ENCODE measurements at regions not wholly inside any gene's neighbourhood (a gene's known extent, or its start where the extent isn't known, plus 50 kb on each side); places are given as distances from the start of the nearest gene placed in this dataset.
"Not testable (repeated sequence)": the region's sequence is repeated elsewhere in the genome, so short reads cannot be mapped to it uniquely, and the experiment has no call there.

DNA sequence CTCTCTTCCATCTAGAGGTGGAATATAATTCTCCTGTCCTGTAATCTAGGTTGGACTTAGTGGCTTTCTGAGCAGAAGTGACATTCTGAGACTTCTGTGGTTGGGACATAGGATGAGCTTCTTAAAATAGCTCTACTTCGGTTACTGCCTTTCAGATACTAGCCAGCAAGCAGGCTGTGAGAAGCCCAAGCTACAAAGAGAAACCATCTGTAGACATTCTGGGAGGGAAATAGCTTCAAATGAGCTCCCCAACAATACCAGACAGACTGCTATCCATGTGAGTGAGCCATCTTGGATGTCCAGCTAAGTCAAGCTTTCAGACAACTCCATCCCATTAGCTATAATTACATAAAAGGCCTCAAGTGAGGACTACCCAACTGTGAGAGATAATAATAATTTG lies 568.9 kb downstream of the DMRTA1 start:
- Histone ChIP-seq H3K4me3 (ENCODE audit: low read length) (no peak overlapping the region), H3K4me1 (ENCODE audit: control insufficient read depth, insufficient read depth, low read length) (no peaks in the 10 kb centered on the region), H3K9me3 (ENCODE audit: control insufficient read depth, low read depth, low read length) (no peaks in the 10 kb centered on the region), H3K27me3 (ENCODE audit: control insufficient read depth, insufficient read depth, low read length) (no peaks in the 10 kb centered on the region), H3K36me3 (ENCODE audit: control insufficient read depth, insufficient read depth, low read length) (no peaks in the 10 kb centered on the region), H3K27ac (ENCODE audit: low read length) (no peak overlapping the region)
- no CpG with 5 or more reads among the region's 1 CpG for WGBS (ENCODE audit: insufficient coverage, low lambda C conversion rate)
- no peak for DNase-seq

DNA sequence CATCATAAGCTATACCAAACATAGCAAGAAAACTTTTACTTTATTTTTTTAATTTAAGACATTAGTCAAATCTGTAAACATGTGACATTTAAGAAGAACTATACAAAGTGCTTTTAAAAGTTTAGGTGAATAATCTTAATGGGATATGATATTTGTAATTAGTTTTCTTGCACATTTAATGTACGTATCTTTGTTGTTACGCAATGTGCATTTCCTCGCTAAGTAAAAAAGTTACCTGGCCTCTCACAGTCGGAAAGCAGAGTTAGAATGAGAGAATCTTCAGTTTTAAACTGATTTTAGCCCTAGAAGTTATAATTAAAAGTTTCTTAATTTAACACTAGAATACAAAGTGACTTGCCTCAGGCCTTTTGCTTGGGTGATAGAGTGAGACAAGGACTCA lies 589.8 kb downstream of the DMRTA1 start:
- no peak for DNase-seq
- no peaks in the 10 kb centered on the region for H3K9me3 ChIP-seq (ENCODE audit: control insufficient read depth, low read depth, low read length)
- 88% methylated on average over 4 of the region's 4 CpGs for WGBS (ENCODE audit: insufficient coverage, low lambda C conversion rate)
- no peaks in the 10 kb centered on the region for H3K27me3 ChIP-seq (ENCODE audit: control insufficient read depth, insufficient read depth, low read length)
- no peaks in the 10 kb centered on the region for H3K36me3 ChIP-seq (ENCODE audit: control insufficient read depth, insufficient read depth, low read length)
- H3K27ac ChIP-seq (ENCODE audit: low read length) = no peak overlapping the region
- H3K4me1 ChIP-seq (ENCODE audit: control insufficient read depth, insufficient read depth, low read length) = no peaks in the 10 kb centered on the region
- no peak overlapping the region for H3K4me3 ChIP-seq (ENCODE audit: low read length)

DNA sequence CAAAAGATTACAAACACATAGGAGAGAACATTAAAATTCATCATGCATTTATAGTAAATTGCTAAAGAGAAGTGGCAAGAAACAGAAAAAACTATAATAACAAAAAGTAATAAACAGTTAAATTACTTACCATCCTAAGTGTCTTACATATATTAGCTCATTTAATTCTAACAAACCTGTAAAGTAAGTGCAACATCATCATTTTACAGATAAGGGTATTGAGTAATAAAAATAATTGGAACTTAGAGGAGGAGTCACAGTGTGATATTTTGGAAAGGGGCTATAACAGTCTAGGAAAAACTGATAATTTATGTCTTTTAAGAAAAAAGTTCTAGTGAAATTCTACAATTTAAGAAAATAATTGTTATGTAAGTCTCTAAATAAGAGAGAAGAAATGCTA lies 592.8 kb downstream of the DMRTA1 start:
- H3K4me3 ChIP-seq (ENCODE audit: low read length) = no peak overlapping the region
- H3K4me1 ChIP-seq (ENCODE audit: control insufficient read depth, insufficient read depth, low read length) = no peaks in the 10 kb centered on the region
- H3K9me3 ChIP-seq (ENCODE audit: control insufficient read depth, low read depth, low read length) = no peaks in the 10 kb centered on the region
- no peaks in the 10 kb centered on the region for H3K27me3 ChIP-seq (ENCODE audit: control insufficient read depth, insufficient read depth, low read length)
- no peak for DNase-seq
- H3K36me3 ChIP-seq (ENCODE audit: control insufficient read depth, insufficient read depth, low read length) = no peaks in the 10 kb centered on the region
- no peak overlapping the region for H3K27ac ChIP-seq (ENCODE audit: low read length)

DNA sequence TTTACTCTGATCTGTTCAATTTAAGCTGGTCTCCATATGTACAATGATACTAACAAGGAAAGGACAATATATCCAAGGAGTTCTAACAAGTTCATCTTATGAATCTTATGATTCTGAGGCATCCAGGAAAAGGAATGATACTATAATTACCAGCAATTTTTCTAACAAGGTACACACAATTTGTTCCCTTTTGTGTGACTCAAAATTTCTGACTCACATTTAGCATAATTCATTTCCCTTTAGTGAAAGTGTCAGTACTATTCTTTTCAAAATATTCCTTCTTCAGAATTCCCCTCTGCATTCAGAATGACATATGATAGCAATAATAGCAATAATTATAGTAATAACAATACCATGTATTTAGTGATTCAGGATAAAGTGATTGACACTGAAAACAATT lies 594.8 kb downstream of the DMRTA1 start:
- Histone ChIP-seq H3K4me3 (ENCODE audit: low read length) (no peak overlapping the region), H3K36me3 (ENCODE audit: control insufficient read depth, insufficient read depth, low read length) (no peaks in the 10 kb centered on the region)
- no peak for DNase-seq

DNA sequence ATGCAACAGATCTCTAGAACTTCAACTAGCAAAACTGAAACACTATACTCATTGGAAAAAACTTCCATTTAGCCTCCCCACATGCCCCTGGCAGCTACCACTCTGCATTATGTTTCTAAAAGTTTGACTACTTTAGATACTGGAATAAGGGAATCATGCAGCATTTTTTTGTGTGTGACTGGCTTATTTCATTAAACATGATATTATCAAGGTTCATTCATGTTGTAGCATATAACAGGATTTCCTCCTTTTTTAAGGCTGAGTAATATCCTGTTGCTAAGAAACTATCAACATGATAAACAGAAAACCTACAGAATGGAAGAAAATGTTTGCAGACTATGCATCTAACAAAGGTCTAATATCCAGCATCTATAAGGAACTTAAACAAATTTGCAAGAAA lies 597.9 kb downstream of the DMRTA1 start:
- Histone ChIP-seq H3K9me3 (ENCODE audit: control insufficient read depth, low read depth, low read length) (no peaks in the 10 kb centered on the region), H3K36me3 (ENCODE audit: control insufficient read depth, insufficient read depth, low read length) (no peaks in the 10 kb centered on the region), H3K27ac (ENCODE audit: low read length) (no peak overlapping the region), H3K27me3 (ENCODE audit: control insufficient read depth, insufficient read depth, low read length) (no peaks in the 10 kb centered on the region), H3K4me3 (ENCODE audit: low read length) (no peak overlapping the region), H3K4me1 (ENCODE audit: control insufficient read depth, insufficient read depth, low read length) (no peaks in the 10 kb centered on the region)
- DNase-seq = no peak

More for the DNA sequence above, 594.8 kb downstream of the DMRTA1 start:
- H3K27me3 ChIP-seq (ENCODE audit: control insufficient read depth, insufficient read depth, low read length) = no peaks in the 10 kb centered on the region
- no peaks in the 10 kb centered on the region for H3K4me1 ChIP-seq (ENCODE audit: control insufficient read depth, insufficient read depth, low read length)
- no peak overlapping the region for H3K27ac ChIP-seq (ENCODE audit: low read length)
- H3K9me3 ChIP-seq (ENCODE audit: control insufficient read depth, low read depth, low read length) = no peaks in the 10 kb centered on the region

DNA sequence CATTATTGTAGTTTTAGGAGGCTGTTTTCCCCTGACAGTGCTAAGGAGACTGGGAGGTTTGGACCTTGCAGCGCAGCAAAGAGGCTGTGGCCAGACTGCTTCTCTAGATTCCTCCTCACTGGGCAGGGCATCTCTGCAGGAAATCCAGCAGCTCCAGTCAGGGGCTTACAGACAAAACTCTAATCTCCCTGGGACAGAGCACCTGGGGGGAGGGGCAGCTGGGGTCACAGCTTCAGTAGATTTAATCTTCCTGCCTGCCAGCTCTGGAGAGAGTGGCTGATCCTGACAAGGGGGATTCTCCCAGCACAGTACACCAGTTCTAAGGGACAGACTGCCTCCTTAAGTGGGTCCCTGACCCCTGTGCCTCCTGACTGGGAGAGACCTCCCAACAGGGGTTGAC lies 599.4 kb downstream of the DMRTA1 start:
- H3K36me3 ChIP-seq (ENCODE audit: control insufficient read depth, insufficient read depth, low read length); H3K4me3 ChIP-seq (ENCODE audit: low read length); DNase-seq; H3K9me3 ChIP-seq (ENCODE audit: control insufficient read depth, low read depth, low read length); H3K27me3 ChIP-seq (ENCODE audit: control insufficient read depth, insufficient read depth, low read length); H3K27ac ChIP-seq (ENCODE audit: low read length); H3K4me1 ChIP-seq (ENCODE audit: control insufficient read depth, insufficient read depth, low read length): not testable (repeated sequence)
- WGBS (ENCODE audit: insufficient coverage, low lambda C conversion rate) = no CpG with 5 or more reads among the region's 1 CpG

DNA sequence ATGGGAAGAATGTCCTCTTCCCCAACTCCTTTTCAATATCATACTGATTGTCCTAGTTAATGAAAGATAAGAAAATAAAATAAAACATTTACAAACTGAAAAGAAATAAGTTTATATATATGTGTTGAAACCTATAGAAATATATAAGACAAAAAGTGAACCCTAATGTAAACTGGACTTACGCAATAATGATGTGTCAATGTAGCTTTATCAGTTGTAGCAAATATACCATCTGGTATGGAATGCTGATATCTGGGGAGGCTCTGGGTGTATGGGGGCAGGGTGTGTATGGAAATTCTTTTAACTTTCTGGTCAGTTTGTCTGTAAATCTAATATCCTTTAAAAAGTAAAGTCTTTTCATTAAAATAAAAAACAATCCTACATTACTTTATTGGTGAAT lies 603.9 kb downstream of the DMRTA1 start:
- Histone ChIP-seq H3K4me3 (ENCODE audit: low read length) (no peak overlapping the region), H3K9me3 (ENCODE audit: control insufficient read depth, low read depth, low read length) (no peaks in the 10 kb centered on the region), H3K36me3 (ENCODE audit: control insufficient read depth, insufficient read depth, low read length) (no peaks in the 10 kb centered on the region), H3K27ac (ENCODE audit: low read length) (no peak overlapping the region), H3K4me1 (ENCODE audit: control insufficient read depth, insufficient read depth, low read length) (no peaks in the 10 kb centered on the region), H3K27me3 (ENCODE audit: control insufficient read depth, insufficient read depth, low read length) (no peaks in the 10 kb centered on the region)
- no peak for DNase-seq
- no CpG with 5 or more reads among the region's 1 CpG for WGBS (ENCODE audit: insufficient coverage, low lambda C conversion rate)

DNA sequence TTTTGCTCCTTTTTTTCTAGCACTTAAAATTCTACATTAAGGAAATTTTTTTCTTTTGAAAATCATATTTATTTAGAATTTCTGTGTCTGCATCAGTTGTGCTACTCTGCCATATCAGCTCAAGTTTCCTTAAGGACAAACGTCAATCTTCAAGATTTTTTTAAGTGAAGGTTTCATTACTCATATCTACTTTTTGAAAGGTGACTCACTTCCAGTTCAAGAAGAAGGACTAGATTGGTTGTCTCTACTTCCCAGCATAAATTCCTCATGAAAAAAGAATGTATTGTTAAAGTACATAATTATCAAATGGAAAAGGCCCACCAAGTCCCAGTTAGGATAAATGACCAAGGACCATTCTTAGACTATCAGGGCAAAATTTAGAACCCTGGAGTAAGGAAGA lies 626.5 kb downstream of the DMRTA1 start:
- H3K9me3 ChIP-seq (ENCODE audit: control insufficient read depth, low read depth, low read length) = no peaks in the 10 kb centered on the region
- no peak for DNase-seq
- no peak overlapping the region for H3K4me3 ChIP-seq (ENCODE audit: low read length)
- WGBS (ENCODE audit: insufficient coverage, low lambda C conversion rate) = no CpG with 5 or more reads among the region's 1 CpG
- no peak overlapping the region for H3K27ac ChIP-seq (ENCODE audit: low read length)
- no peaks in the 10 kb centered on the region for H3K4me1 ChIP-seq (ENCODE audit: control insufficient read depth, insufficient read depth, low read length)
- H3K27me3 ChIP-seq (ENCODE audit: control insufficient read depth, insufficient read depth, low read length) = no peaks in the 10 kb centered on the region
- H3K36me3 ChIP-seq (ENCODE audit: control insufficient read depth, insufficient read depth, low read length) = no peaks in the 10 kb centered on the region

DNA sequence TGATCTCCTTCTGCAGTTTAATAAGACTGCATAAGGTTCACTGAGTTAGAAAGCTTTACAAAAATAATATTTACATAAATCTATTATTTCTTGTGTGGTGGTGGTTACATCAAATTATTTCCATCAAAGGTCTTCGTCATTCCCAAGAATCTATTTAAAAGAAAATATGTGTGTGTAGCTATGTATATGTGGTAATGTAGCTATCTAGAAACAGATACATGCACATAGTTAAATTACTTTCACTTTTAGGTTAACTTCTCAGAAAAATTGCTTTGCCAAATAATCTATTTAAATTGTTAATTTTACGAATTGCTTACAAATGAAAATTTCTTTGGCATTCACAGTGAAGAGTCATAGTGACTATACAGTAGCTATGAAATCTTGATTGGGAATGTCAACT lies 633.2 kb downstream of the DMRTA1 start:
- H3K9me3 ChIP-seq (ENCODE audit: control insufficient read depth, low read depth, low read length) = no peaks in the 10 kb centered on the region
- H3K36me3 ChIP-seq (ENCODE audit: control insufficient read depth, insufficient read depth, low read length) = no peaks in the 10 kb centered on the region
- H3K27ac ChIP-seq (ENCODE audit: low read length) = no peak overlapping the region
- no peaks in the 10 kb centered on the region for H3K4me1 ChIP-seq (ENCODE audit: control insufficient read depth, insufficient read depth, low read length)
- WGBS (ENCODE audit: insufficient coverage, low lambda C conversion rate) = 100% methylated on average over 1 of the region's 2 CpGs
- H3K4me3 ChIP-seq (ENCODE audit: low read length) = no peak overlapping the region
- no peak for DNase-seq
- H3K27me3 ChIP-seq (ENCODE audit: control insufficient read depth, insufficient read depth, low read length) = no peaks in the 10 kb centered on the region

DNA sequence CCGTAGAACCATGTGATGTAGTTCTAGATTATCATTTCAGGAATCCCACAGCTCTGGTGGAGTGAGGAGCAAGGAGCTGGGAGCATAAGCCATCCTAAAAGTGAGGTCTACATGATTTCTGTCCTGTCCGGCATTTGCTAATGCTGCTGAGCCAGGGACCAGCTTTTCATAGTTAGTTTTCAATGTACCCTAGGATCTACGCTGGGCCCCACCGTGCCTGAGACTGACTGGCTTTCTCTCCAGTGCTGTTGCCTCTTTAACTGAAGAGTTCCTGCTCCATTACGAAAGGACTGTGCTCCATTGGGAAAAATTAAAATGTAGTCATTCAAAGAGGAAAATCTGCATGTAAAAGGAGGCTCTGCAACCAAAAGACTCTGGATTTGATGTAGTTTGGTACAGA lies 634.8 kb downstream of the DMRTA1 start:
- H3K36me3 ChIP-seq (ENCODE audit: control insufficient read depth, insufficient read depth, low read length) = no peaks in the 10 kb centered on the region
- DNase-seq = no peak
- H3K4me3 ChIP-seq (ENCODE audit: low read length) = no peak overlapping the region
- H3K27ac ChIP-seq (ENCODE audit: low read length) = no peak overlapping the region
- no peaks in the 10 kb centered on the region for H3K4me1 ChIP-seq (ENCODE audit: control insufficient read depth, insufficient read depth, low read length)
- H3K27me3 ChIP-seq (ENCODE audit: control insufficient read depth, insufficient read depth, low read length) = no peaks in the 10 kb centered on the region
- H3K9me3 ChIP-seq (ENCODE audit: control insufficient read depth, low read depth, low read length) = no peaks in the 10 kb centered on the region
- 80% methylated on average over 2 of the region's 5 CpGs for WGBS (ENCODE audit: insufficient coverage, low lambda C conversion rate)

DNA sequence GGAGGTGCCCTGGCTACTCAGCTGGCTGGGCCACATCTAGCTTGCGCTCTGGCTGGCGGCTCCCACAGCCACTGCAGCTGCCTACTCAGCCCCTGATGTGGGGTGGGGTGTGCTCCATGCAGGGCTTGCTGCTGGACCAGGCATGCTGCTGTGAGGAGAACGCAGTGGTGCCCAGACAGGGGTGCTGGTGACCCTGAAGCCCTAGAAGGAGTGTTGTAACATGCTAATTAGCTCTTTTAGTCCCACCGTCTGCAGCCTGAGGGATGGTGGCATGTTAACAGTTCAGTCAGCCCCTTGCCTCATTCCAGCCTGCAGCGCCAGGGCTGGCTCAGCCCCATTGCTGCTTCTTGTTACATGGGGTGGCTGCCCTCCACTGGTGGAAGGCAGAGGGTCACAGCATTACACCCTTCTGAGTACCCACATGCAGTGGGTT lies 642.3 kb downstream of the DMRTA1 start:
- H3K27me3 ChIP-seq (ENCODE audit: control insufficient read depth, insufficient read depth, low read length) = no peaks in the 10 kb centered on the region
- DNase-seq = no peak
- no peaks in the 10 kb centered on the region for H3K4me1 ChIP-seq (ENCODE audit: control insufficient read depth, insufficient read depth, low read length)
- WGBS (ENCODE audit: insufficient coverage, low lambda C conversion rate) = no CpG with 5 or more reads among the region's 5 CpGs
- no peaks in the 10 kb centered on the region for H3K9me3 ChIP-seq (ENCODE audit: control insufficient read depth, low read depth, low read length)
- no peaks in the 10 kb centered on the region for H3K36me3 ChIP-seq (ENCODE audit: control insufficient read depth, insufficient read depth, low read length)
- H3K27ac ChIP-seq (ENCODE audit: low read length) = no peak overlapping the region
- H3K4me3 ChIP-seq (ENCODE audit: low read length) = no peak overlapping the region

DNA sequence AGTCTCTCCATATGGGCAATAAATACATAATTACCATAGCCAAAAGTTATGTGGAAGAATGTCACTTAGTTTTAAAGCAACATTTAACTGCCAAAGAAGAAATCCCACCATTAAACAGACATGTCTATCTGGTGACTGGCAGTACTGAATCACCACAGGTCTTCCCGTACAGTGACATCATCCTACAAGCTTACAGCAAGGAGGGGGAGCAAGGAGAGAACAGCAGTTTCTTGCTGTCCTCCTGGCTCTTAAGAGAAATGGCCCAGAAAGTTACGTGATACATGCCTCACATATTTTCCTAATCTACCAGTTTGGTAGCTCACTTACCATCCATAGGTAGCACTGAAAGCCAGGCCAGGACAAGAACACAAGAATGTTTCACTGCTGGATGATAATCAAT lies 671.0 kb downstream of the DMRTA1 start:
- WGBS (ENCODE audit: insufficient coverage, low lambda C conversion rate) = no CpG with 5 or more reads among the region's 2 CpGs
- DNase-seq = no peak

More for the DNA sequence above, 671.0 kb downstream of the DMRTA1 start:
- H3K27me3 ChIP-seq (ENCODE audit: control insufficient read depth, insufficient read depth, low read length) = no peaks in the 10 kb centered on the region
- H3K4me1 ChIP-seq (ENCODE audit: control insufficient read depth, insufficient read depth, low read length) = no peaks in the 10 kb centered on the region
- no peak overlapping the region for H3K4me3 ChIP-seq (ENCODE audit: low read length)
- H3K9me3 ChIP-seq (ENCODE audit: control insufficient read depth, low read depth, low read length) = no peaks in the 10 kb centered on the region
- H3K27ac ChIP-seq (ENCODE audit: low read length) = no peak overlapping the region
- no peaks in the 10 kb centered on the region for H3K36me3 ChIP-seq (ENCODE audit: control insufficient read depth, insufficient read depth, low read length)

All from large intestine (tissue), 3 donors.